ENCODE measurements at regions not wholly inside any gene's neighbourhood (a gene's known extent, or its start where the extent isn't known, plus 50 kb on each side); places are given as distances from the start of the nearest gene placed in this dataset.
"Not testable (repeated sequence)": the region's sequence is repeated elsewhere in the genome, so short reads cannot be mapped to it uniquely, and the experiment has no call there.

DNA sequence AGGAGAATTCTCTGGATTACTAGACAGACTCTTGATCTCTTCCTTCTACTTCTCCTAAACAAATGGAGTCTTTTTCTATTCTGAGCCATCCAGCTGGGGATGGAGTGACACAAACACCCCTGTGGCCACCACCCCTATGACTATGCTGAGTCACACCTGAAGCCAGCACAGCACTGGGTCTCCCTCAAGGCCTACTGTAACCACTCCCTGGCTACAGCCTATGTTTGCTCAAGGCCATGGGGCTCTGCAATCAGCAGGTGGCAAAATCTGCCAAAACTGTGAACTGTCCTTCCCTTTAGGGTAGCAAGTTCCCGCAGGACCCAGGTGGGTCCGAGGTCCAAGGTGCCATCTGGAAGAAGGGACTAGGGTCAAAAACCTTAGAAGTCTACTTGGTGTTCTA is 132.3 kb downstream of the TINAG start:
- no peak for DNase-seq

DNA sequence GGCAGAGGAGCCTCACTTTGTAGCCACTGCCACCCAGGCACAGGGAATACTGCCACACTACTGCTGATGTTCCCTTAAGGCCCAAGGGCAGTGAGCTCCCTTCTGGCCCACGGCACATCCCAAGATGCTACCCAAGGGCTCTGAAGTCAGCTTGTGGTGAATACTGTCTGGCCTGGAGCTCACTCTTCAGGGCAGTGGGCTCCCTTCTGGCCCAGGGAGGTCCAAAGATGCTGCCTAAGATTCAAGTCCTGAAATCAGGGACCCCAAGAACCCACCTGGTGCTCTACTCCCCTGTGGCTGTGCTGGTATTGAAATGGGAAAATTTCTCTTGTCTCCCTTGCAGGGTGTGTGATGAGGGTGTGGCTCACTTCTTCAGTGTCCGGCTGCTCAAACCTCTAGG is 132.8 kb downstream of the TINAG start:
- no peak for DNase-seq

DNA sequence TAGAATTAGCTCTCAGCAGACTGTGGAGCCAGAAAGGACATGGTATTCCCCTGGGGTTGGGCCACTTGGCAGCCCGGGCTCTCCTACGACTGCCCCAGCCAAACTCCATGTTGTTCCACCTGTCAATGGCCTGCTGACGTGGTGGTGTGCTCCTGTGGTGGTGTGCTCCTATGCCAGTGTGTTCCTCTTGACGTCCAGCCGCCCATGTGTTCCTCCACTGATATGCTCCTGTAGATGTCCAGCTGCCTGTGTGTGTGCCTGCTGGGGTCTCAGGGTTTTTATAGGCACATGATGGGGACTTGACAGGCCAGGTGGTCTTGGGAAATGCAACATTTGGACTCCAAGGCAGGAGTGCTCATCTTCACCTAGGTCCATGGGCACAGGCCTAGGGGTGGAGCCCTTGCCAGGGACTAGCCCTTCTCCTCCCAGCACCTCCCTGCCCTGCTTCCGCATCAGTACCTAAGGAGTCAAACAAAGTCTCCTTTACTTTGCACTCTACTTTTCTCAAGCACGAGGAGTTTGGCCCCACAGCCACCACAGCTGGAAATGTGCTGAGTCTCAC is 133.5 kb downstream of the TINAG start:
- DNase-seq = no peak

DNA sequence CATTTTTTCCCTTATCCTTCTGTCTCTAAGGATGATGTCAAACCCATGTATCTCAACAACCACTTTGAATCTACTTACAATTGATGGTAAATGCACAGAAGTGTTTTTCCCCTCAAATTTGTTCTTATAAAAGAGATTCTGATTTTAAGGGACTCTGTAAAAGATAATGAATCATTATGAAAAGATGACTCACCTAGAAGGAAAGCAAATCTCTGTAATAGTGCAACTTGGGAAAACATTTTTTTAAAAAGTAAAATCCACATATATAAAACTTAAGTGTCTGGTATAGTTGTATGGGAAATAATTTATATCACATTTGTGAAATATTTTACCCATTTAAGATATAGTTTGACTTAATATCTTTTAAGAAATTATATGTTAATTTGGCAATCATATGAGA is 137.0 kb downstream of the TINAG start:
- no peak for DNase-seq

DNA sequence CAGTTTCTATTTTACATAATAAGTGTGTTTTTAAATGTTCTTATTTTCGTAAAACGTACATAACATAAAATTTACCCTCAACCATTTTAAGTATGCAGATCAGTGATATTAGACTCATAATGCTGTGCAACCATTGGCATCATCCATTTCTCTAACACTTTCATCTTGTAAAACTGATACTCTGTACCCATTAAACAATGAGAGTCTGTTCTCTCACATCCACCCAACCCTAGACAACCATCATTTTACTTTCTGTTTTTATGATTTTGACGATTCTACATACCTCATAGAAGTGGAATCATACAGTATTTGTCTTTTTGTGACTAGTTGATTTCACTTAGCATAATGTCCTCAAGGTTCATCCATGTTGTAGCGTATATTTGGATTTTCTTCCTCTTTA is 140.4 kb downstream of the TINAG start:
- no peak for DNase-seq

DNA sequence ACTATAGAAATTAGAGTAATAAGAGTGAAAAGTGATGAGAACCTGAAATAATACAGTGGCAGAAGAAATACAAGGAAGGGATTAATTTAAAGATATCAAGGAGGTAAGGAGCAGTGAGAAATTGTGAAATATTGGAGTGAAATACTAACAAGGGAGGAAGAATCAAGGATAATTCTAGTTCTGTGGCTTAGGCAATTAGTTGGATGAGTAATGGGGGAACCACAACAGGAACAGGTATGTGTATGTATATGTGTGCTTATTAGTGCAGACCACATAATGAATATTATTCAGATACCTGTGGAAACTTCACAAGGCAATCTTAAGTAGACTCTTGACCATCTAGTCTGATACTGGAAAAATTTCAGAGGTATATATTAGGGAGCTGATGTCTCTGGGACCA is 143.3 kb downstream of the TINAG start:
- DNase-seq = no peak

DNA sequence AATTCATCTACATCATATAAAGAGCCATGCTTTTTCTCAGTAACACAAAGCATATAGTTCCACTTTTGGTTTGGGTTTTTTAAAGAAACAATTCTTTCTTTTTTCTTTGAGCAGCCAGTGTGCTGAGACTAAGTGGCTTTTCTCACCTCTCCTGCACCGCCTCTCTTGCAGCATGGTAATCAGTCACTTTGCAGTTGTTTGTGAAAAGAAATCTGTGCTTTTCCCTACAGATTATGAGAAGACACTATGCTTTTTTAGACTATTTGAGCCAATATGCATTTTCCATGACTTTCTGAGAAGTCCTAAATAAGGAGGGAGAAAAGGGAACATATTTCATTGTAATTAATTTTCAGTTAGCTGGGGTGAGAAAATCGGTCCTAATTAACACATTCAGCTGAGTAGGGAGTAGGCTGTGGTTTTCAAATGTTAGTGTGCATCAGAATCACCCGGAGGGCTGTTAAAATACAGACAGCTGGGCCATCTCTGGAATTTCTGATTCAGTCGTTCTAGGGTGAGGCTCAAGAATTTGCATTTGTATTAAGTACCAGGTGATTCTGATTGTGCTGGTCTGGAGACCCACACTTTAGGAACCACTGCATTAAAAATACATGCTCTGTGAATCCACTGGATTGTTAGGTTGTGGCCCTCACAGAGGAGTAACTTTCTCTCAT is 155.2 kb downstream of the TINAG start:
- DNase-seq = no peak

DNA sequence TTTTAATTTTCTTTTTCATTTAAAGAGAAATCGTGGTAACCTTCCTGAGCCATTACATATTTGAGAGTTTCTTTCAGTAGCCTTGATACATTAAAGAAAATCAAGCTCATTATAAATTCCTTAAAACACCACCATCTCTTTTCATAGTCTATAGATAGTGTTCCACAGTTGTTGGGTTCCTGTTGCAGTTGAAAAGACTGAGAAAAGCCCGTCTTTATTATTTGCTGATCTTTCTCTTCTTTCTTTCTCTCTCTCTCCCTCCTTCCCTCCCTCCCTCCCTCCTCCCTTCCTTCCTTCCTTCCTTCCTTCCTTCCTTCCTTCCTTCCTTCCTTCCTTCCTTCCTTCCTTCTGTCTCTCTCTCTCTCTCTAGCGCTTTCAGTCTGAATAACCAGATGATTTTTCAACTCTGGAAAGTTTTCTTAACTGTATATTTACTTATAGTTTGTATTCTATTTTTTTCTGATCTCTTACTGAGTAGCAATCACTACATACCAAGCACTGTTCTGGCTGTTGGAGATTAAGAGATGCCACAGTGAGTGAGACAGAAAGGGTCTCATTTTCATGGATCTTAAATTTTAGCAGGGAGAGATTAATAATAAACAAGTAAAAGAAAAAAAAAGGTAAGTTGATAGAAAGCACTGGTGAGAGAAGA is 157.5 kb downstream of the TINAG start:
- no peak for DNase-seq

DNA sequence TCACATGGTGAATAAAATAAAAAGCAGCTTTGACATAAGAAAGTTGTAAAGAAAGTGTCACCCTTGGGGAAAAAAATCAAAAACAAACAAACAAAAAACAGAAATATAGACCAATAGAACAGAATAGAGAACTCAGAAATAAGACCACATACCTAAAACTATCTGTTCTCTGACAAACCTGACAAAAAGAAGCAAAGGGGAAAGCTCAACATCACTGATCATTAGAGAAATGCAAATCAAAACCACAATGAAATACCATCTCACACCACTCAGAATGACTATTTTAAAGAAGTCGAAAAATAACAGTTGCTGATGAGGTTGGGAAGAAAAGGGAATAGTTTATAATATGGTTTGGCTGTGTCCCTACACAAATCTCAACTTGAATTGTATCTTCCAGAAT is 159.1 kb downstream of the TINAG start:
- DNase-seq = no peak

DNA sequence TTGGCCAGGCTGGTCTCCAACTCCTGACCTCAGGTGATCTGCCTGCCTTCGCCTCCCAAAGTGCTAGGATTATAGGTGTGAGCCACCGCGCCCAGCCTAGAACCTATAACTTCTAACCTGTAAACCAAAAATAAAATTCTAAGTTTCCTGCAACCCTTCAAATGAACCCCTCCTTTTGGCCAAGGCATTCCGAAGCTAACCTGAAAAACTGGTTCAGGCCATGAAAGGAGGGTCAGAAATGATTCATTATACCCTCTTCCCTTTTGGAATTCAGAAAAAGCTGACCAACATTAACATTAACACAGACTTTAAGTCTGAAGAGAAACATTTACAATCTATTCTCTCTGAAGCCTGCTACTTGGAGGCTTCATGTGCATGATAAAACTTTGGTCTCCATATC is 165.1 kb downstream of the TINAG start:
- DNase-seq = no peak

DNA sequence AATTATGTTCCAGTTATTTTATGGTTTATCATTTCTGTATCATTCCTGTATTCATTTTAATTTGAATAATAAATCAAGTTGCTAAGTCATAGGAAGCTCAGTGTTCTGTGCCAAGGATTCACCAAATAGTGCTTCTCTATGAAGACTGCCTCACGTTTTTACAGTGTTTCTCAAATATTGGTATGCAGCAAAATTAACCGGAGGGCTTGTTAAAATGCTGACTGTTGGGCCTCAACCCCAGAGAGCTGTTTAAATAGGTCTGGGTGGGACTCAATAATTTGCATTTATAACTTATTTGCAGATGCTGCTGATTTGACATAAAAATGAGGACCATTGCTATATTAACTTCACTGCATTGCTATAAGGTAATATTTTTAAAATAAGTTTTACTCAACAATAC is 166.7 kb downstream of the TINAG start:
- DNase-seq = no peak

DNA sequence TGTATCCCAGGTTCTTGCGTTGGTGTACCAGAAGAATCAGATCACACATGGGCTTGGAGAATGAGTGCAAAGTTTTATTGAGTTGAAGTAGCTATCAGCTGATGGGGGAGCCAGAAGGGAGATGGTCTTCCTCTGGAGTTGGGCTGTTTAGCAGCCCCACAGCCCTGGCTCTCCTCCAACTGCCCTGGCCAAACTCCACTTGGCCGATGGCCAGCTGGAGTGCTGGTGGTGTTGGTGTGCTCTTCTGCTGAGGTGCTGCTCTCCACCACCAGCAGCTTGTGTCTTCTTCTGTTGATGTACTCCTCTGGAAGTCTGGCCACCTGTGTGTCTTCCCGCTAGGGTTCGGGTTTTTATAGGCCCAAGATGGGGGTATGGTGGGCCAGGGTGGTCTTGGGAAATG is 172.8 kb downstream of the TINAG start:
- no peak for DNase-seq

DNA sequence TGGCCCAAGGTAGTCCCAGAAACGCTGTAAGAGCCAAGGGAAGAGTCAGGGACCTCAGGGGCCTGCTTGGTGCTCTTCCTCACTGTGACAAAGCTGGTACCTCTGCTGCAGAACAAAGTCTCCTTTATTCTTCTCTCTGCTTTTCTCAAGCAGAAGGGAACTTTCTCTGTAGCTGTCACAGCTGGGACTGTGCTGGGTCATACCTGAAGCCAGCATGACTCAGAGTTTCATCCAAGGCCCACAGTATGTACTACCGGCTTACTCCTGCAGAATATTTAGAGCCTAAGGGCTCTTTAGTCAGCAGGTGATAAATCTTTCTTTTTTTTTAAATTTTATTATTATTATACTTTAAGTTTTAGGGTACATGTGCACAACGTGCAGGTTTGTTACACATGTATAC is 183.2 kb downstream of the TINAG start:
- no peak for DNase-seq

DNA sequence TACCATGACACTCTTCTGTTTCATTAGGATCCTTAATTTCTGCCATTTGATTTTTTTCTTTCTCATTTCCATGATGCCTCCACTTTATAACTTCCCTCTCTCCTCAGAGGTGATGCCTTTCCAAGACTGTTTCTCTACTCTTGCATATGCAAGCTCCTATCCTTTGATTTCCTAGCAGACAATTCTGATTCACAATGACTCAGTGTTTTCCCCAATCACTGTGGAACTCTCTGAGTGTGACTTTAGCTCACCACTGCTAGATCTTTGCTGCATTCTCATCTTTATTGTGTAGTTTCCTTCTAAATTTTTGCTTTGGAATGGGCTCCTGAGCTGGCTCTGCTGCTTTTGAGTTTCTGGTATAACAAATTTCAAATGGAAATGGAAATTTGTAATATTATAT is 184.9 kb downstream of the TINAG start:
- DNase-seq = no peak

DNA sequence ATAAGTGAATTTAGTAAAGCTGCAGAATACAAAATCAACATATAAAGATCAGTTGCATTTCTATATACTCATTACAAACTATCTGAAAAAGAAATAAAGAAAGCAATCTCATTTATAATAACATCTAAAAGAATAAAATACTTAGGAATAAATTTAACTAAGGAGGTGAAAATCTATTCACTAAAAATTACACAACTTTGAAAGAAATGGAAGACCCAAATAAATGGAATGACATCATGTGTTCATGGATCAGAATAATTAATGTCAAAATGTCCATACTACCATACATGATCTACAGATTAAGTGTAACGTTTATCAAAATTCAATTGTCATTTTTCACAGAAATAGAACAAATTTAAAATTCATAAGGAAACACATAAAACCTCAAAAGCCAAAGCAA is 194.9 kb downstream of the TINAG start:
- no peak for DNase-seq

DNA sequence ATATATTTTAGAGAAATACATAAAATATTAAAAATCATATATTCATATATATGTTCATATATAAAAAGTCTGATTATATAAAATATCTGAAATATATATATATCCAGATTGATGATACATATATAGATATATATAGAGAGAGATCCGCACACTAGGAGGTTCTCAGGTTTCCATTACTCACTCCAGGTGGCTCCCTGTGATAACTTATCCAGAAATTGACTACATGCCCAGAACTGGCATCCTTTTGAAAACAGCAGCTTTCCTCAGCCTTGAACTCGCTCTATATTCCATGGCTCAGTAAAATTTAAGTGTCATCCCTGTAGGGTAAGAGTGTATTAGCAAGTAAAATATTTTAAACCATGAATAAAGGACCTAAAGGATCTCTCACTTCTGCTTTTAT is 206.8 kb downstream of the TINAG start:
- DNase-seq = no peak

DNA sequence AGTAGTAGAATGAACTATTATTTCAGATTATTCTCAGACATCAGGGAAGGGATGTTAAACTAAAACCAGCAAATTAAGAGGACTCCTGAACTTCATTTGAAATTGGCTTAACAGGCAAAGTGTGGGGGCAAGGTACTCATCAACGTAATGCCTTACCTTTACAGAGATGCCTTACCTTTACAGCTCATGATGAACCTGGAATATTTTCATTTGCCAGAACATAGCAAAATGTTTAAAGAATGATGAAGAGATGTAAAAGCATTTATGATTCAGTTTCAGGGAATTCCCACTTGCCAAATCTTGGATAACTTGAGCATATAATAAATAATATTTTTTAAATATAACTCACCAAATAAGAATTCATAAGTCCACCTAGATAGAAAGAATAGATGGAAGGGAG is 207.5 kb downstream of the TINAG start:
- no peak for DNase-seq

DNA sequence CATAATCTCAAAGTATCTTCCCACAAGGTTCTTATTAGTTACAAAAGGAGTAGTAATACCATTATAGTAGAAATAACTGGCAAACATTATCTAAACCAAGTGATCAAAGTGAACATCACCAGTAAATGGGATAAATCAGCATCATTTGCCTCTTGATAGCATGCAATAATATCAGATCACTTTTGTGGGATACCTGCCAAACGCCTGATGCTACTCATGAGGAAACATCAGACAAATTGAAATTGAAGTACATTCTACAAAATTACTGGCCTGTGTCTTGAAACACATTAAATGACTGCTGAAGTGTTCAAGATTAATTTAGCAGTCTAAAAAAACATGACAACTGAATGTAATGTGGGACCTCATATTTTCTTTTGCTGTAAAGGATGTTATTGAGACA is 208.1 kb downstream of the TINAG start:
- no peak for DNase-seq

DNA sequence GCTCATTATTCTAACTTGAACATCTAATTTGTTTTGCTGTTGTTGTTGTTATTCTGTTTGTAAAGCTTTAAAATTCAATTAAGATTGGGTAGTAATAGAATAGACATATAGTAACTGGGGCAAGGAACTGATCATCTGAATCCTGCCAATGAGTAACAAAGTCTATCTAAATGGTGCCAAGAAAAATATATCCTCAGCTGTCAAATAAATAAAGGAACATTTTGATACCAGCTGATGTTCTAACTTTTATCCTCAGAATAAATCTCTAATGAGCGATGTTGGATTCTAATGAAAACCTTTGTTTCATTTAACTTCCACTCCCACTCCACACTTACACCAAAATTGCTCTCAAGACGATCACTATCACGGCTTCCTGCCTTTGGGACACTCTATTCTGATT is 210.9 kb downstream of the TINAG start:
- DNase-seq = no peak

DNA sequence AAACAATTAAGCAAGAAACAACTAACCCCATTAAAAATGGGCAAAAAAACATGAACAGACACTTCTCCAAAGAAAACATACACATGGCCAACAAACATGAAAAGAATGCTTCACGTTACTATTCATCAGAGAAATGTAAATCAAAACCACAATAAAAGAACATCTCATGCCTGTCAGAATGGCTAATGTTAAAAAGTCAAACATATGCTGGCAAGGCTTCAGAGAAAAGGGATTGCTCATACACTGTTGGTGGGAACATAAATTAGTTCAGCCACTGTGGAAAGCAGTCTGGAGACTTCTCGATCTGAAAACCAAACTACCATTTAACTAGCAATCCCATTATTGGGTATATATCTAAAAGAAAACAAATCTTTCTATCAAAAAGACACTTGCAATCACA is 217.5 kb downstream of the TINAG start:
- no peak for DNase-seq

DNA sequence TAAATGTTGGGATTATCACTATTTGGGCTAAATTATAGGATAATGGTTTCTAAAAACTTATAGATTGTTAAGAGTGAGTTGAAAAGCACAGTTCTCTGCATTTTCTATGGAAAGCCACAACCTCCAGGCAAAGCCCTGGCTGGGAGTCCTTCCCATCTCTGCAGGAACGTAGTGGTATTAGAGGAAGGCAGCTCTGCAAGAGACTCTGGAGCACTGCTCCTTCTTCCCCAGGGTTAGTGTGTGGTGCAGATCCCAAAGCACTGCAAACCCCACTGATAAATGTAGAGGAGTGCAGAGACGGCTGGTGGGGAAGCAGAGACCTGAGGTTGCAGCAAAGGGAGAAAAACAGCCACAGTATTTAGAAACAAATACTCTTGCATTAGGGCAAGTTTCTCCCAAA is 225.3 kb downstream of the TINAG start:
- no peak for DNase-seq

DNA sequence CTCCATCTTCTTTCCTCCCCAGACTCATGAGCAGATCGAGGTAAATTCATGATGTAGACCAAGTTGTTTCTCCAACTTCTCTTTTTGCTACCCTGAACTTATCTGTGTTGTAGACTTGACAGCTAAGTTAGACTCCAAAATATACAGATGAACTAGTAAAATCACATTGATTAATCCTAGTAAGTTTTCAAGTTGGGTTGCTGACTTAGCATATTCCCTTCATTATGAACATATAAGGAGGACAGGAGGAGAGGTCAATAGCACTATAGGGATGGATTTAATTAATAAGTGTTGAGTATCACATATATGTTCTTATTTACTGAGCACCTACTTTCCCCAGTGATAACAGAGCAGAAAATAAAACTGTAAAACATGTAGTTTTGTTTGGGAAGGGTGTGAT is 227.3 kb downstream of the TINAG start:
- no peak for DNase-seq

DNA sequence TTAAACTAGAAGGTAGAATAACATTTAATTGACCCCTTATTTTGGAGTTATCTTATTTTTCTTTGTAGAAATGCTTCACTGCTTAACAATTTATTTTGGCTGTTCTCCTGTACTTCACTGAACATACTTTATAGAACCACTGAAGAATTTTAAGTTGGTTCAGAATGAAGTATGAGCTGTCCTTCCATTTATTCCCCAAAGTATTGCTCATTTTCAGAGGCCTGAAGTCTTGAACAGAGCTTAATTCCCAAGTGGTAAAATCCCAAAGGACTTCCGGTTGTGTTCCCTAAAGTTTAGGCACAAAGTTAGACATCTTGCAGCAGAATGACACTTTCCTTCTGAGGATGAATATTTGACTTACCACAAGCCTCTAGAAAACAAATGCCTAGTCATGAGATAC is 233.3 kb downstream of the TINAG start:
- no peak for DNase-seq

DNA sequence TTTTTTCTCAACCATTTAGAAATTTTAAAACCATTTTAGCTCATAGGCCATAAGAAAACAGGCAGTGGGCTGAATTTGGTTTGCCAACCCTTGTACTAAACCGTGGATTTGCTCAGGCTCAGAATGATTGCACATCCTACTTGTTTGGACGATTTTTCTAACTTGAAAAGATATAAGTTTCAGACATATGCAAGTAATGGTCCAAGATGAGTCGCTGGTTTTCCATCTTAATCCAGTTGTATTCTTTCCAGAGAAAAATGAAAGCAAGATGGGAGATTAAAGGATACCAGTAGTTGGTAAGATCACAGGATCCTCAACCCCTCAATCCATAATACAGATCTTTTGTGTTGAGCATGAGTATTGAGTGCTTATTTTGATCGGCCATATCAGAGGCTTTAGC is 250.9 kb downstream of the TINAG start:
- no peak for DNase-seq

DNA sequence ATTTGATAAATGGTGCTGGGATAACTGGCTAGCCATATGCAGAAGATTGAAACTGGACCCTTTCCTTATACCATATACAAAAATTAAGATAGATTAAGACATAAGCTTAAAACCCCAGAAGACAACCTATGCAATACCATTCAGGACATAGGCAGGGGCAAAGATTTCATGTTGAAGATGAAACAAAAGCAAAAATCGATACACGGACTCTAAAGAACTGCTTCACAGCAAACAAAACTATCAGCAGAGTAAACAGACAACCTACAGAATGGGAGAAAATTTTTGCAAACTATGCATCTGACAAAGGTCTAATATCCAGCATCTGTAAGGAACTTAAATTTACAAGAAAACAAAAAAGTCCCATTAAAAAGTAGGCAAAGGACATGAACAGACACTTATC is 255.9 kb downstream of the TINAG start:
- DNase-seq = not testable (repeated sequence)
